ENCODE measurements at regions not wholly inside any gene's neighbourhood (a gene's known extent, or its start where the extent isn't known, plus 50 kb on each side); places are given as distances from the start of the nearest gene placed in this dataset.

DNA sequence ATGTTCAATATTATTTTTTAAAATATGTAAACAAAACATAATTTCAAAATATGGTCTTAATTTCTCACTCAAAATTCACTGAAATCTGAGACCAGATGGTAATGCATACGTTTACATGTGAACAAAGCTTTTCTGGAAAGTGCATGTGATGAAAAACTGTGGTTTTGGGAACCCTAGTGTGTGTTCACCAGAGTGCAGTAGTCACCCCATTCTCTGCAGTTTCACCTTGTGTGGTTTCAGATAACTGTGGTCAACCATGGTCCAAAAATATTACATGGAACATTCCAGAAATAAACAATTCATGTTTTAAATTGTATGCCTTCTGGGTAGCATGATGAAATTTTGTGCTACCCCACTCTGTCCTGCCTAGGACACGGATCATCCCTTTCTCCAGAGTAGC, 2021.9 kb downstream of the MRPL39 start:
- TF ChIP-seq, protein P1, sequence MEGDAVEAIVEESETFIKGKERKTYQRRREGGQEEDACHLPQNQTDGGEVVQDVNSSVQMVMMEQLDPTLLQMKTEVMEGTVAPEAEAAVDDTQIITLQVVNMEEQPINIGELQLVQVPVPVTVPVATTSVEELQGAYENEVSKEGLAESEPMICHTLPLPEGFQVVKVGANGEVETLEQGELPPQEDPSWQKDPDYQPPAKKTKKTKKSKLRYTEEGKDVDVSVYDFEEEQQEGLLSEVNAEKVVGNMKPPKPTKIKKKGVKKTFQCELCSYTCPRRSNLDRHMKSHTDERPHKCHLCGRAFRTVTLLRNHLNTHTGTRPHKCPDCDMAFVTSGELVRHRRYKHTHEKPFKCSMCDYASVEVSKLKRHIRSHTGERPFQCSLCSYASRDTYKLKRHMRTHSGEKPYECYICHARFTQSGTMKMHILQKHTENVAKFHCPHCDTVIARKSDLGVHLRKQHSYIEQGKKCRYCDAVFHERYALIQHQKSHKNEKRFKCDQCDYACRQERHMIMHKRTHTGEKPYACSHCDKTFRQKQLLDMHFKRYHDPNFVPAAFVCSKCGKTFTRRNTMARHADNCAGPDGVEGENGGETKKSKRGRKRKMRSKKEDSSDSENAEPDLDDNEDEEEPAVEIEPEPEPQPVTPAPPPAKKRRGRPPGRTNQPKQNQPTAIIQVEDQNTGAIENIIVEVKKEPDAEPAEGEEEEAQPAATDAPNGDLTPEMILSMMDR (IDR thresholded peaks at IDR 0.05; ENCODE audit: low read depth, low read length) = no peak
- TF ChIP-seq EZH2phosphoT487 (IDR thresholded peaks at IDR 0.05; ENCODE audit: low read depth) = no peak

Measured in OCI-LY3 (cell line).